T-helper 2 cell treated with Interferon-gamma antibody and Interleukin-4, amounts not matched to agents 5 μg/mL and 100 μg/mL, for 36 hours (primary cell): ENCODE measurements at regions not wholly inside any gene's neighbourhood (a gene's known extent, or its start where the extent isn't known, plus 50 kb on each side); places are given as distances from the start of the nearest gene placed in this dataset.
"Not testable (repeated sequence)": the region's sequence is repeated elsewhere in the genome, so short reads cannot be mapped to it uniquely, and the experiment has no call there.

Experiments used
- DNase-seq: peaks from one replicate; pipeline ENCODE4 v3.0.0; 2021; ENCODE audit warnings: low spot score
- H3K27ac Mint-ChIP-seq: one replicate; pipeline ENCODE4 v1.8.0; 2021; ENCODE audit warnings: mild to moderate bottlenecking, mixed read lengths
- H3K27me3 Mint-ChIP-seq: one replicate; pipeline ENCODE4 v1.8.0; 2021; ENCODE audit warnings: low read depth, mixed read lengths
- H3K36me3 Mint-ChIP-seq: one replicate; pipeline ENCODE4 v1.8.0; 2021; ENCODE audit warnings: low read depth, mixed read lengths
- H3K4me1 Mint-ChIP-seq: one replicate; pipeline ENCODE4 v1.8.0; 2021; ENCODE audit warnings: low read depth, mixed read lengths
- H3K4me3 Mint-ChIP-seq: one replicate; pipeline ENCODE4 v1.8.0; 2022; ENCODE audit warnings: mild to moderate bottlenecking, moderate library complexity, mixed read lengths
- H3K9me3 Mint-ChIP-seq: one replicate; pipeline ENCODE4 v1.8.0; 2021; ENCODE audit warnings: mixed read lengths

DNA sequence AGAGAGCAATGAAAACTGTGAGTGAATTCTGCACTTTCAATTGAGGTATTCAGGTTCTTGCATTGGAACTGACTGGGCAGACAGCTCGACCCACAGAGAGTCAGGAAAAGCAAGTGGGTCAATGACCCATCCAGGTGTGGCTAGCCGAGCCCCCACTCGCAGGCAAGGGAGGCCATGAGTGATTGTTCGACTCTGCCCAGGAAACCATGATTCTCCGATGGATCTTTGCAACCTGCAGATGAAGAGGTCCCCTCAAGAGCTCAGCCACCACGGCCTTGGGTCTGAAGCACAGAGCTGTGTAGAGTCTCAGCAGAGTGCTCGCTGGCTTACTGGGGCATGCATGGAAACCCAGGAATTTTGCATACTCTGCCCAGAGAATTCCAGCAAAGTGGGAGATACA is 4215.4 kb upstream of the OR11H1 start:
- not testable (repeated sequence) for H3K4me3 Mint-ChIP-seq, H3K36me3 Mint-ChIP-seq, H3K27ac Mint-ChIP-seq, DNase-seq, H3K27me3 Mint-ChIP-seq, H3K4me1 Mint-ChIP-seq
- H3K9me3 Mint-ChIP-seq: peaks cover 73% of the 10 kb centered on the region

DNA sequence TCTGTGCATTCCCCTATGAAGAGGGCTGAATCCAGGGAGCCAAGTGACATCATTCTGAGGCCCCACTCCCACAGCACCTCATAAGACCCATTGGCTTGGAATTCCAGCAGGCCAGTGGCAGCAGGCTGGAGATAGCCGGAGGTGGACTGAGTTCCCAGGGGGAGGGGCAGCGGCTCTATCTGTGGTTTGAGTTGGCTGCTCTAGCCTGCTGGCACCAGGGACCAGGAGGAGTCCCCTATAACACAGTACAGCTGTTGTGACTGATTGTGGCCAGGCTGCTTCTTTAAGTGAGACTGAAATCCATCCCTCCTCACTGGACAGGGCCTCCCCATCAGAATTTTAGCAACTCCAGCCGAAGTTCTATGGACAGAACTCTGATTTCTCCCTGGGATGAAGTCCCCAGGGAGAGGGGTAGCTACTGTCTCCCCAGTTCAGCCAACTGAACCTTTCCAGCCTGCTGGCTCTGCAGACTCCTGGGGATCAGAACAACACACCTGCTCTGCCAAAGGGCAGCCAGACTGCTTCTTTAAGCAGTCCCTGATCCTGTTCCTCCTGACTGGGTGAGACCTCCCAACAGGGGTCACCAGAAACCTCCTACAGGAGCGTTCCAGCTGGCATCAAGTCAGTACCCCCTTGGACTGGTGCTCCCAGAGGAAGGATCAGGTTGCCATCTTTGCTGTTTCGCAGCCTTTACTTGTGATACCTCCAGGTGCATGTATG is 4214.8 kb upstream of the OR11H1 start:
- not testable (repeated sequence) for H3K27ac Mint-ChIP-seq, H3K4me3 Mint-ChIP-seq, H3K4me1 Mint-ChIP-seq, H3K36me3 Mint-ChIP-seq, H3K27me3 Mint-ChIP-seq, DNase-seq
- peaks cover 75% of the 10 kb centered on the region for H3K9me3 Mint-ChIP-seq

DNA sequence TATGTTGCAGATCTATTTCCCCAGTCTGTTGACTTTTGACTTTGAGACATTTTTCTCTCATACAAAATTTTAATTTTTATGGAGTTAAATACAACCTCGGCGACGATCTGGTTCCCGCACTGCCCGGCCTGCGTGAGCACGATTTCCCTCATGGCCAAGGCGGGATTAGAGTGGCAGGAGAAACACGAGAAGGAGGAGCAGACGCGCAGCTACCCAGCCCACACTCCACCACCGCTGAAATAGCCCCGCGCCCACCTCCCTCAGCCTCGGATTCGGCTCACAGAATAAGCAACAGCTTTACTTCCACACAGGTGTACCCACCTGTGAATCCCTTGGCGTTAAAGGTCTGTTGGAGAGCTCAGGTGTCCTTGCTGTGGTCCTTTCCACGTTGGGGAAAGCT is 4209.4 kb upstream of the OR11H1 start:
- not testable (repeated sequence) for H3K4me3 Mint-ChIP-seq, H3K36me3 Mint-ChIP-seq, H3K27me3 Mint-ChIP-seq, H3K4me1 Mint-ChIP-seq, DNase-seq, H3K27ac Mint-ChIP-seq
- H3K9me3 Mint-ChIP-seq: peaks cover 49% of the 10 kb centered on the region

GRCh38 chr22:11324439-11325037 is 4203.5 kb upstream of the OR11H1 start:
- H3K27ac Mint-ChIP-seq, H3K4me1 Mint-ChIP-seq, H3K36me3 Mint-ChIP-seq, DNase-seq, H3K27me3 Mint-ChIP-seq, H3K4me3 Mint-ChIP-seq: not testable (repeated sequence)
- peaks cover 55% of the 10 kb centered on the region for H3K9me3 Mint-ChIP-seq

- H3K4me1 Mint-ChIP-seq: no peaks in the 10 kb centered on the region
- no peak for DNase-seq
- no peak overlapping the region for H3K27ac Mint-ChIP-seq
- no peaks in the 10 kb centered on the region for H3K27me3 Mint-ChIP-seq
- peaks cover 63% of the 10 kb centered on the region for H3K9me3 Mint-ChIP-seq
- no peak overlapping the region for H3K4me3 Mint-ChIP-seq
- no peaks in the 10 kb centered on the region for H3K36me3 Mint-ChIP-seq
These were observed 4202.2 kb upstream of the OR11H1 start for GRCh38 chr22:11325767-11326166.

DNA sequence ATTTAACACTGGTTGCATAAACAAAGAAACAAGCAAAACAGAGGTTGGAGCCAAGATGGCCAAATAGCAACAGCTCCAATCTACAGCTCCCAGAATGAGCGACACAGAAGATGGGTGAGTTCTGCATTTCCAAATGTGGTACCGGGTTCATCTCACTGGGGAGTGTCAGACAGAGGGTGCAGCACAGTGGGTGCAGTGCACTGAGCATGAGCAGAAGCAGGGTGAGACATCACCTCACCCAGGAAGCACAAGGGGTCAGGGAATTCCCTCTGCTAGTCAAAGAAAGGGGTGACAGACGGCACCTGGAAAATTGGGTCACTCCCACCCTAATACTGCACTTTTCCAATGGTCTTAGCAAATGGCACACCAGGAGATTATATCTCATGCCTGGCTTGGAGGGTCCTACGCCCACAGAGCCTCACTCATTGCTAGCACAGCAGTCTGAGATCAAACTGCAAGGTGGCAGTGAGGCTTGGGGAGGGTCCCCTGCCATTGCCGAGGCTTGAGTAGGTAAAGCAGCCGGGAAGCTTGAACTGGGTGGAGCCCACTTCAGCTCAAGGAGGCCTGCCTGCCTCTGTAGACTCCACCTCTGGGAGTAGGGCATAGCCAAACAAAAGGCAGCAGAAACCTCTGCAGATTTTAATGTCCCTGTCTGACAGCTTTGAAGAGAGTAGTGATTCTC is 4186.5 kb upstream of the OR11H1 start:
- H3K9me3 Mint-ChIP-seq: peaks cover 89% of the 10 kb centered on the region
- not testable (repeated sequence) for DNase-seq, H3K27me3 Mint-ChIP-seq, H3K27ac Mint-ChIP-seq, H3K36me3 Mint-ChIP-seq, H3K4me1 Mint-ChIP-seq, H3K4me3 Mint-ChIP-seq

GRCh38 chr22:11351181-11351580 is 4176.8 kb upstream of the OR11H1 start:
- DNase-seq, H3K27ac Mint-ChIP-seq, H3K27me3 Mint-ChIP-seq, H3K36me3 Mint-ChIP-seq, H3K4me3 Mint-ChIP-seq, H3K4me1 Mint-ChIP-seq: not testable (repeated sequence)
- H3K9me3 Mint-ChIP-seq: peaks cover 72% of the 10 kb centered on the region

DNA sequence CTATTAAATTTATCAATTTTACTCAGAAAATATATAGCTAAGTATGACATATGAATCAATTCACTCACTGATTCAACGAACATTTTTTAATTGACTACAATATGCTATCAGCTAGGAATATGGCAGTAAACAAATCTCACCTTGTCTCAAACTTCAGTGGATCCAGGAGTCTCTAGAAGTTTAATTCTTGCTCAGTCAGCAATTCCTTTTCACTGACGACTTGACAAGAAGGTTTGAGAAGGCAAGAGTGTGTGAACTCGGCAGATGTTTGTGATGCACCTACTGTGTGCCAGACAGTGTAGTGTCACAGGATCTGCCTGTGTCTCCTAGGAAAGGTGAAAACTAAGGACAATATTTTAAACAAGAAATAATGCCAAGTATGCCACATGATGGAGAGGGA is 4175.7 kb upstream of the OR11H1 start:
- not testable (repeated sequence) for H3K4me3 Mint-ChIP-seq, H3K27me3 Mint-ChIP-seq, DNase-seq, H3K36me3 Mint-ChIP-seq, H3K27ac Mint-ChIP-seq, H3K4me1 Mint-ChIP-seq
- peaks cover 71% of the 10 kb centered on the region for H3K9me3 Mint-ChIP-seq

DNA sequence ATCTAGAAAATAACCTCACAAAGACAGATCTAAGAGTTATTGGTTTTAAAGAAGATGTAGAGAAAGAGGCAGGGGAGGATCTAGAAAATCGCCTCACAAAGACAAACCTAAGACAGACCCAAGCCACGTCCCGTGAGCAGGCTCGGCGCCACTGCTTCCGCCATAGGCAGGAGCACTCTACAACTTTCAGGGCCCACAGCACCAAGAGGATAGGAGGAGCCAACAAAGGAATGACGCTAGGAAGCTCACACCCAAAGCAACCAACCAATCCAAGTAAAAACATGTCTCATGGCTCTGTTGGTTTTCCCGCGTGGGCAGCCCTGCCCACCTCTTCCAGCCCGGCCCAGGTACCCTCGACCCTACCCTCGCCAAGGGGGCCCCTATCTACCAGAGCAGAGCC is 4167.4 kb upstream of the OR11H1 start:
- Mint-ChIP-seq H3K36me3 (no peaks in the 10 kb centered on the region), H3K4me1 (no peaks in the 10 kb centered on the region), H3K9me3 (peaks cover 82% of the 10 kb centered on the region), H3K27ac (no peak overlapping the region), H3K27me3 (no peaks in the 10 kb centered on the region), H3K4me3 (no peak overlapping the region)
- DNase-seq: no peak

- peaks cover 80% of the 10 kb centered on the region for H3K9me3 Mint-ChIP-seq
- not testable (repeated sequence) for DNase-seq, H3K4me1 Mint-ChIP-seq, H3K27me3 Mint-ChIP-seq, H3K4me3 Mint-ChIP-seq, H3K27ac Mint-ChIP-seq, H3K36me3 Mint-ChIP-seq
These were observed 4166.5 kb upstream of the OR11H1 start for GRCh38 chr22:11361496-11361895.

- H3K4me3 Mint-ChIP-seq, H3K36me3 Mint-ChIP-seq, DNase-seq, H3K27me3 Mint-ChIP-seq, H3K4me1 Mint-ChIP-seq, H3K27ac Mint-ChIP-seq: not testable (repeated sequence)
- H3K9me3 Mint-ChIP-seq: peaks cover 61% of the 10 kb centered on the region
These were observed 4158.2 kb upstream of the OR11H1 start for GRCh38 chr22:11369612-11370307.

- H3K27ac Mint-ChIP-seq, H3K36me3 Mint-ChIP-seq, H3K4me3 Mint-ChIP-seq, DNase-seq, H3K27me3 Mint-ChIP-seq, H3K4me1 Mint-ChIP-seq: not testable (repeated sequence)
- peaks cover 66% of the 10 kb centered on the region for H3K9me3 Mint-ChIP-seq
These were observed 4157.7 kb upstream of the OR11H1 start for GRCh38 chr22:11370311-11370710.
